ENCODE measurements at regions not wholly inside any gene's neighbourhood (a gene's known extent, or its start where the extent isn't known, plus 50 kb on each side); places are given as distances from the start of the nearest gene placed in this dataset.

- Histone ChIP-seq H3K4me3 (no peak overlapping the region), H3K36me3 (no peaks in the 10 kb centered on the region), H3K9me3 (no peaks in the 10 kb centered on the region), H3K27ac (no peak overlapping the region), H3K4me1 (ENCODE audit: control insufficient read depth in 1 of 2, low read depth in 2 of 2) (no peaks in the 10 kb centered on the region), H3K27me3 (replicated peaks; ENCODE audit: insufficient read depth) (no peaks in the 10 kb centered on the region)
- ATAC-seq (ENCODE audit: insufficient number of reproducible peaks, low FRiP score, low read depth) (no peak), DNase-seq (ENCODE audit: low spot score) (no peak)
- TF ChIP-seq CTCF (IDR thresholded peaks at IDR 0.05) = no peak
These were observed 327.7 kb downstream of the CDC5L start for GRCh38 chr6:44715188-44715587.

- ATAC-seq (ENCODE audit: insufficient number of reproducible peaks, low FRiP score, low read depth) (no peak), DNase-seq (ENCODE audit: low spot score) (no peak)
- Histone ChIP-seq H3K4me1 (ENCODE audit: control insufficient read depth in 1 of 2, low read depth in 2 of 2) (no peaks in the 10 kb centered on the region), H3K27ac (no peak overlapping the region), H3K27me3 (replicated peaks; ENCODE audit: insufficient read depth) (no peaks in the 10 kb centered on the region), H3K4me3 (no peak overlapping the region), H3K9me3 (no peaks in the 10 kb centered on the region), H3K36me3 (no peaks in the 10 kb centered on the region)
- no peak for TF ChIP-seq CTCF (IDR thresholded peaks at IDR 0.05)
These were observed 328.4 kb downstream of the CDC5L start for GRCh38 chr6:44715925-44716324.

GRCh38 chr6:44717431-44717830 is 329.9 kb downstream of the CDC5L start:
- Histone ChIP-seq H3K4me3 (no peak overlapping the region), H3K4me1 (ENCODE audit: control insufficient read depth in 1 of 2, low read depth in 2 of 2) (no peaks in the 10 kb centered on the region), H3K9me3 (no peaks in the 10 kb centered on the region), H3K36me3 (no peaks in the 10 kb centered on the region), H3K27me3 (replicated peaks; ENCODE audit: insufficient read depth) (no peaks in the 10 kb centered on the region), H3K27ac (no peak overlapping the region)
- no peak for ATAC-seq (ENCODE audit: insufficient number of reproducible peaks, low FRiP score, low read depth)
- no peak for TF ChIP-seq CTCF (IDR thresholded peaks at IDR 0.05)
- DNase-seq (ENCODE audit: low spot score) = no peak

GRCh38 chr6:44721954-44722578 is 334.6 kb downstream of the CDC5L start:
- no peak overlapping the region for H3K4me3 ChIP-seq
- ATAC-seq (ENCODE audit: insufficient number of reproducible peaks, low FRiP score, low read depth) (no peak), DNase-seq (ENCODE audit: low spot score) (no peak)
- no peaks in the 10 kb centered on the region for H3K27me3 ChIP-seq (replicated peaks; ENCODE audit: insufficient read depth)
- H3K4me1 ChIP-seq (ENCODE audit: control insufficient read depth in 1 of 2, low read depth in 2 of 2) = no peaks in the 10 kb centered on the region
- TF ChIP-seq CTCF (IDR thresholded peaks at IDR 0.05) = no peak
- no peak overlapping the region for H3K27ac ChIP-seq
- H3K36me3 ChIP-seq = no peaks in the 10 kb centered on the region
- no peaks in the 10 kb centered on the region for H3K9me3 ChIP-seq

GRCh38 chr6:44722736-44723135 is 335.2 kb downstream of the CDC5L start:
- no peaks in the 10 kb centered on the region for H3K36me3 ChIP-seq
- H3K4me1 ChIP-seq (ENCODE audit: control insufficient read depth in 1 of 2, low read depth in 2 of 2) = no peaks in the 10 kb centered on the region
- H3K4me3 ChIP-seq = no peak overlapping the region
- DNase-seq (ENCODE audit: low spot score) (no peak), ATAC-seq (ENCODE audit: insufficient number of reproducible peaks, low FRiP score, low read depth) (no peak)
- H3K9me3 ChIP-seq = no peaks in the 10 kb centered on the region
- no peak for TF ChIP-seq CTCF (IDR thresholded peaks at IDR 0.05)
- no peaks in the 10 kb centered on the region for H3K27me3 ChIP-seq (replicated peaks; ENCODE audit: insufficient read depth)
- H3K27ac ChIP-seq = no peak overlapping the region

Measured in thoracic aorta (tissue), 2 donors.